Putamen (tissue), 1 donor: ENCODE measurements at regions not wholly inside any gene's neighbourhood (a gene's known extent, or its start where the extent isn't known, plus 50 kb on each side); places are given as distances from the start of the nearest gene placed in this dataset.

Experiments
- DNase-seq: peaks from one replicate; pipeline ENCODE4 v3.0.0-alpha.2; 2016; ENCODE audit warnings: low spot score

GRCh38 chr13:34886121-34886875 is 55.8 kb upstream of the NBEA start:
- no peak for DNase-seq

- no peak for DNase-seq
Observed at GRCh38 chr13:34886987-34887386, 55.1 kb upstream of the NBEA start.
